H1 (cell line): ENCODE measurements at regions not wholly inside any gene's neighbourhood (a gene's known extent, or its start where the extent isn't known, plus 50 kb on each side); places are given as distances from the start of the nearest gene placed in this dataset.

Experiments used
- CHD7 ChIP-seq: fragments of 300-600 bp; sonication (generic); IDR thresholded peaks from 2 replicates; pipeline ENCODE4 v1.7.1; 2012; ENCODE audit warnings: low read length, moderate library complexity, mild to moderate bottlenecking, inconsistent platforms; ENCODE audit not compliant: insufficient replicate concordance
- KDM4A ChIP-seq: IDR thresholded peaks from one replicate; pipeline ENCODE4 v1.7.1; 2012; ENCODE audit warnings: low read depth, mild to moderate bottlenecking, moderate library complexity, low read length, inconsistent platforms; ENCODE audit not compliant: severe bottlenecking

- no peak for TF ChIP-seq CHD7
- no peak for TF ChIP-seq KDM4A
These were observed 95.1 kb downstream of the VEGFA start (continued) for GRCh38 chr6:43865086-43865485.
